ENCODE measurements at regions not wholly inside any gene's neighbourhood (a gene's known extent, or its start where the extent isn't known, plus 50 kb on each side); places are given as distances from the start of the nearest gene placed in this dataset.

- DNase-seq (ENCODE audit: low read depth, low spot score), result no peak
- no peak overlapping the region for H3K27ac ChIP-seq
These were observed 60.8 kb downstream of the NSMCE3 start for GRCh38 chr15:29208836-29209235.

- no peak overlapping the region for H3K27ac ChIP-seq
- no peak for DNase-seq (ENCODE audit: low read depth, low spot score)
These were observed 61.3 kb downstream of the NSMCE3 start for GRCh38 chr15:29208352-29208751.

GRCh38 chr15:29207758-29208108 is 61.9 kb downstream of the NSMCE3 start:
- DNase-seq (ENCODE audit: low read depth, low spot score), result no peak

GRCh38 chr15:29207027-29207757 is 62.4 kb downstream of the NSMCE3 start:
- no peak overlapping the region for H3K27ac ChIP-seq
- DNase-seq (ENCODE audit: low read depth, low spot score), result no peak

More at GRCh38 chr15:29207758-29208108, 61.9 kb downstream of the NSMCE3 start:
- no peak overlapping the region for H3K27ac ChIP-seq

- DNase-seq (ENCODE audit: low read depth, low spot score), result no peak
- no peak overlapping the region for H3K27ac ChIP-seq
These were observed 64.4 kb downstream of the NSMCE3 start for GRCh38 chr15:29205186-29205585.

GRCh38 chr15:29204369-29204755 is 65.3 kb downstream of the NSMCE3 start:
- no peak for DNase-seq (ENCODE audit: low read depth, low spot score)

GRCh38 chr15:29203718-29204368 is 65.8 kb downstream of the NSMCE3 start:
- H3K27ac ChIP-seq, result no peak overlapping the region
- no peak for DNase-seq (ENCODE audit: low read depth, low spot score)

More at GRCh38 chr15:29204369-29204755, 65.3 kb downstream of the NSMCE3 start:
- no peak overlapping the region for H3K27ac ChIP-seq

GRCh38 chr15:29196722-29197121 is 72.9 kb downstream of the NSMCE3 start:
- H3K27ac ChIP-seq, result no peak overlapping the region
- DNase-seq (ENCODE audit: low read depth, low spot score), result no peak

GRCh38 chr15:29196290-29196689 is 73.3 kb downstream of the NSMCE3 start:
- DNase-seq (ENCODE audit: low read depth, low spot score), result no peak
- no peak overlapping the region for H3K27ac ChIP-seq

- no peak overlapping the region for H3K27ac ChIP-seq
- no peak for DNase-seq (ENCODE audit: low read depth, low spot score)
These were observed 74.8 kb downstream of the NSMCE3 start for GRCh38 chr15:29194866-29195265.

- DNase-seq (ENCODE audit: low read depth, low spot score), result peak; percentile 5
- no peak overlapping the region for H3K27ac ChIP-seq
These were observed 86.4 kb downstream of the NSMCE3 start for GRCh38 chr15:29183071-29183831.

GRCh38 chr15:29182590-29182989 is 87.0 kb downstream of the NSMCE3 start:
- DNase-seq (ENCODE audit: low read depth, low spot score), result no peak
- H3K27ac ChIP-seq, result no peak overlapping the region

- DNase-seq (ENCODE audit: low read depth, low spot score), result no peak
- no peak overlapping the region for H3K27ac ChIP-seq
These were observed 96.6 kb downstream of the NSMCE3 start for GRCh38 chr15:29172742-29173725.

- H3K27ac ChIP-seq, result no peak overlapping the region
- no peak for DNase-seq (ENCODE audit: low read depth, low spot score)
These were observed 99.1 kb downstream of the NSMCE3 start for GRCh38 chr15:29170521-29170920.

All from epithelial cell of prostate (primary cell).